H4 (cell line): ENCODE measurements at regions not wholly inside any gene's neighbourhood (a gene's known extent, or its start where the extent isn't known, plus 50 kb on each side); places are given as distances from the start of the nearest gene placed in this dataset.

Experiments
- DNase-seq: peaks from one replicate; pipeline ENCODE4 v3.0.0-alpha.2; 2015; ENCODE audit warnings: low spot score

DNA sequence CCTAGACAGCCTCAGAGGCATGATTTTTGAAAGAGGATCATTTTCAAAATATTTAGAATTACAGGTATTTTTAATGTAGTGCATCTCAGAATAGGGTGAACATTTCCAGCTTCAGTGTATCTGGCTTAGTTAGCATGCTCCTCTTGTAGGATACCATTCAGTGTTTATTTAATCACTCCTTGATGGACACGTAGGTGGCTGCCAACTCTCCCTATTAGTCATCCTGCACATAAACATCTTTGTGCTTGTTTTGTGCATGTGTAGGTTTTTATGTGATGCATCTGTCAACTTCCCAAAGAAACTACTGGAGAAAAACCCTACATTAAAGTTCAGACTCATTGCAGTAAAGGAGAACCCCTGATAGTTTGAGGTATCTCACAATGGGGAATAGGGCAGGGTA lies 52.5 kb upstream of the RBM19 start:
- DNase-seq, result peak; percentile 50
